GM10266 (cell line): ENCODE measurements at regions not wholly inside any gene's neighbourhood (a gene's known extent, or its start where the extent isn't known, plus 50 kb on each side); places are given as distances from the start of the nearest gene placed in this dataset.

Experiments used
- DNase-seq: peaks from one replicate; pipeline ENCODE4 v3.0.0; 2012; ENCODE audit errors: extremely low spot score
- TF ChIP-seq, protein P1 (sequence below): IDR thresholded peaks from 2 replicates; pipeline ENCODE4 v1.5.1; 2012; ENCODE audit warnings: mild to moderate bottlenecking, low read depth; ENCODE audit not compliant: control insufficient read depth, insufficient read depth; ENCODE audit errors: missing control alignments

DNA sequence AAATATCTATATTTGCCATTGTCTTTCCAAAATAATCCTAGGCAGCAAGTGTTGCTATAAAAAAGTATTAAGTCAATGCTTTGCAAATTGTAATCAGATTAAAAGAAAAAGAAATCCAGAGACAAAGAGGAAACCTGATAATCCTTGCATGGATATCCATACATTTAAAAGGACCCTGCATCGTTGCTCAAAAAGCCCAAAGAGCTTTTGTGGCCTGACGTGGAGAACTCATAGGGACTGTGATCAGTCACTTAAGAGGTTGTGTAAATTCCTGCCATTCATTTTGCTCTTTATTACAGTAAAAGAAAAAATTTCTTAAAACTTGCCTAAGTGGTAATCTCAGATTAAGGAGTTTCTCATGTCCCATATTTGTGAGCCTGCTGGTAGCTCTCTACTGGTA, 392.6 kb downstream of the C12orf75 start:
- TF ChIP-seq, protein P1, sequence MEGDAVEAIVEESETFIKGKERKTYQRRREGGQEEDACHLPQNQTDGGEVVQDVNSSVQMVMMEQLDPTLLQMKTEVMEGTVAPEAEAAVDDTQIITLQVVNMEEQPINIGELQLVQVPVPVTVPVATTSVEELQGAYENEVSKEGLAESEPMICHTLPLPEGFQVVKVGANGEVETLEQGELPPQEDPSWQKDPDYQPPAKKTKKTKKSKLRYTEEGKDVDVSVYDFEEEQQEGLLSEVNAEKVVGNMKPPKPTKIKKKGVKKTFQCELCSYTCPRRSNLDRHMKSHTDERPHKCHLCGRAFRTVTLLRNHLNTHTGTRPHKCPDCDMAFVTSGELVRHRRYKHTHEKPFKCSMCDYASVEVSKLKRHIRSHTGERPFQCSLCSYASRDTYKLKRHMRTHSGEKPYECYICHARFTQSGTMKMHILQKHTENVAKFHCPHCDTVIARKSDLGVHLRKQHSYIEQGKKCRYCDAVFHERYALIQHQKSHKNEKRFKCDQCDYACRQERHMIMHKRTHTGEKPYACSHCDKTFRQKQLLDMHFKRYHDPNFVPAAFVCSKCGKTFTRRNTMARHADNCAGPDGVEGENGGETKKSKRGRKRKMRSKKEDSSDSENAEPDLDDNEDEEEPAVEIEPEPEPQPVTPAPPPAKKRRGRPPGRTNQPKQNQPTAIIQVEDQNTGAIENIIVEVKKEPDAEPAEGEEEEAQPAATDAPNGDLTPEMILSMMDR: no peak
- DNase-seq: no peak

GRCh38 chr12:105723494-105723893, 393.0 kb downstream of the C12orf75 start:
- no peak for DNase-seq
- TF ChIP-seq, protein P1: no peak

GRCh38 chr12:105724641-105725040, 394.1 kb downstream of the C12orf75 start:
- DNase-seq: no peak
- TF ChIP-seq, protein P1: no peak

DNA sequence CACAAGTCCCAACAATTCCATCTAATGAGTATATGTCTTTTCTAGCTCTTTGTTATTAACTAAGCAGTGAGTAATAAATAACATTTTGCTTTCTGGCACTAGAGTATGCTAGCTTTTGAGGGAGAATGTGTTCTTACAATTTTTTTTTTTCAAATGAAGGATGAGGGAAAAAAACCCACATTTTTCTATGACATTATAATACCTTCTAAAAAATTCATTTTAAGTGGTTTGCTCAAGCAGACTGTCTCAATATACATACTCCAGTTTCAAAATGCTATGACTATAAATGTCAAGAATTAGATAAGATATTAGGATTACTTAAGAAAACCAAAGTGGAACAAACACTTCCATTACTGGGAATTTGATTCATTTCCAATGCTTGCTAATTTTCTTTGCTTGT, 394.6 kb downstream of the C12orf75 start:
- TF ChIP-seq, protein P1: no peak
- DNase-seq: no peak

GRCh38 chr12:105729181-105729771, 398.8 kb downstream of the C12orf75 start:
- DNase-seq: no peak
- TF ChIP-seq, protein P1: no peak

DNA sequence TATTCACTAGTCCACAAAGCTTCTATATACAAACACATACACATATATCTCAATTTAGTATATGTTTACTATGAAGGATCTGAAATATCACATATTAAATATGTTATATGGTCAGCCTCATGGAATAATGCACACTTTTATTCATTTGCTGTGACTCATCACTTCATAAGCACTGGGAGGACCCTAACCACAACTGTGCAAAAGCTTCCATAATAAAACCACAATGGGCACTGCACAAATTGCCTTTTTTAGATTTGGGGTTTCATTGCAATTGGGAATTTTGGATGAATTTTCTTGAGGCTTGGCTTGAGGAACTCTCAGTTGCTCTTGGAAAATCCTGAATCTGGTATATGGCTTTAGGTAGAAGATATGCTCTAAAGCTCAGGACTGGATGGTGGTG, 399.4 kb downstream of the C12orf75 start:
- DNase-seq: no peak
- TF ChIP-seq, protein P1: no peak

DNA sequence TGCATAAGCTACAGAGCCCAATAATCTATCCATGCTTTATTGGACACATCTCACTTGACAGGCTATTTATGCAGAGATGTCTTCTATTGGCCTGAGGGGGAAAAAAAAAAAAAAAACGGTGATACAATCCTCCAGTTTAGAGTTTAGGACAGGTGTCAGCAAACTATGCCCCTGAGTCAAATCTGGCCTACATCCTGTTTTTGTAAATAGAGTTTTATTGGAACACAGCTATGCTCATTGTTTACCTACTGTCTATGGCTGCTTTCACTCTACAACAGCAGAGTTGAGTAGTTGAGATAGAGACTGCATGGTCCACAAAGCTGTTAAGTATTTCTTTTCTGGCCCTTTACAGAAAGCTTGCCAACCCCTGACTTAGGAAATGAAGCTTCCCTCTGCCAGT, 403.1 kb downstream of the C12orf75 start:
- TF ChIP-seq, protein P1: no peak
- no peak for DNase-seq
